Neural cell (in vitro differentiated cells): ENCODE measurements at regions not wholly inside any gene's neighbourhood (a gene's known extent, or its start where the extent isn't known, plus 50 kb on each side); places are given as distances from the start of the nearest gene placed in this dataset.

Source experiments
- H2AFZ ChIP-seq: fragments of 200-600, 300-800 bp; sonication (generic), shearing (Covaris generic); 2 replicates; pipeline ENCODE4 v1.6.0; 2014; ENCODE audit warnings: low read depth, mild to moderate bottlenecking, antibody characterized with exemption, low read length, moderate library complexity
- H3F3A ChIP-seq: fragments of 200-600 bp; shearing (Covaris generic); 2 replicates; pipeline ENCODE4 v1.6.1; 2016; ENCODE audit warnings: mild to moderate bottlenecking, moderate library complexity, mixed read lengths, antibody characterized with exemption, low read length; ENCODE audit not compliant: insufficient read depth, poor library complexity, severe bottlenecking
- H3K27ac ChIP-seq: fragments of 200-600, 300-800 bp; sonication (generic), shearing (Covaris generic); 2 replicates; pipeline ENCODE4 v1.5.1; 2014; ENCODE audit warnings: mild to moderate bottlenecking, low read length, moderate library complexity
- H3K27me3 ChIP-seq: fragments of 300-800, 200-600 bp; sonication (generic), shearing (Covaris generic); 2 replicates; pipeline ENCODE4 v1.6.0; 2014; ENCODE audit warnings: mild to moderate bottlenecking, low read depth, low read length, moderate library complexity; ENCODE audit not compliant: insufficient read depth
- H3K36me3 ChIP-seq: fragments of 300-800, 200-600 bp; sonication (generic), shearing (Covaris generic); 2 replicates; pipeline ENCODE4 v1.5.1; 2014; ENCODE audit warnings: mild to moderate bottlenecking, antibody characterized with exemption, low read length, moderate library complexity; ENCODE audit not compliant: insufficient read depth
- H3K4me2 ChIP-seq: fragments of 300-800, 200-600 bp; sonication (generic), shearing (Covaris generic); 2 replicates; pipeline ENCODE4 v1.6.0; 2014; ENCODE audit warnings: mild to moderate bottlenecking, low read length
- H3K4me3 ChIP-seq: fragments of 300-800, 200-600 bp; sonication (generic), shearing (Covaris generic); 2 replicates; pipeline ENCODE4 v1.5.1; 2014; ENCODE audit warnings: mild to moderate bottlenecking, low read length, moderate library complexity
- H3K79me2 ChIP-seq: fragments of 200-600 bp; shearing (Covaris generic); replicated peaks from 2 replicates; pipeline ENCODE4 v1.6.0; 2014; ENCODE audit warnings: mild to moderate bottlenecking, low read length, moderate library complexity; ENCODE audit not compliant: insufficient read depth
- H3K9ac ChIP-seq: fragments of 300-800, 200-600 bp; sonication (generic), shearing (Covaris generic); 2 replicates; pipeline ENCODE4 v1.6.1; 2016; ENCODE audit warnings: mild to moderate bottlenecking, low read length, mixed read lengths
- H3K9me2 ChIP-seq: fragments of 200-600 bp; shearing (Covaris generic); 2 replicates; pipeline ENCODE4 v1.6.1; 2016; ENCODE audit warnings: mild to moderate bottlenecking, low read length, mixed read lengths; ENCODE audit not compliant: insufficient read depth
- H3K9me3 ChIP-seq: fragments of 200-600, 300-800 bp; sonication (generic), shearing (Covaris generic); 2 replicates; pipeline ENCODE4 v1.6.1; 2016; ENCODE audit warnings: mild to moderate bottlenecking, mixed run types, low read length, moderate library complexity, mixed read lengths
- H4K20me1 ChIP-seq: fragments of 200-600 bp; shearing (Covaris generic); 2 replicates; pipeline ENCODE4 v1.6.1; 2016; ENCODE audit warnings: mild to moderate bottlenecking, mixed run types; ENCODE audit not compliant: insufficient read depth
- EP300 ChIP-seq: fragments of 450-650 bp; conservative IDR thresholded peaks from 2 replicates; pipeline ENCODE4 v1.6.1; 2014; ENCODE audit warnings: antibody characterized with exemption, mild to moderate bottlenecking, moderate library complexity; ENCODE audit not compliant: poor library complexity, severe bottlenecking
- EZH2 ChIP-seq: fragments of 200-600, 300-800 bp; shearing (Covaris generic), sonication (generic); IDR thresholded peaks from 2 replicates; pipeline ENCODE4 v1.6.1; 2014; ENCODE audit warnings: antibody characterized with exemption, low read length, borderline replicate concordance, mild to moderate bottlenecking; ENCODE audit not compliant: insufficient read depth, poor library complexity, severe bottlenecking
- MXI1 ChIP-seq: fragments of 450-650 bp; conservative IDR thresholded peaks from 2 replicates; pipeline ENCODE4 v1.6.1; 2014; ENCODE audit warnings: antibody characterized with exemption, mild to moderate bottlenecking; ENCODE audit not compliant: poor library complexity, severe bottlenecking
- POLR2AphosphoS5 ChIP-seq: IDR thresholded peaks from 2 replicates; pipeline ENCODE4 v1.6.1; 2012
- RAD21 ChIP-seq: fragments of 450-650 bp; conservative IDR thresholded peaks from 2 replicates; pipeline ENCODE4 v1.6.1; 2014; ENCODE audit warnings: antibody characterized with exemption, mild to moderate bottlenecking, moderate library complexity
- SMC3 ChIP-seq: fragments of 450-650 bp; conservative IDR thresholded peaks from 2 replicates; pipeline ENCODE4 v1.6.1; 2014; ENCODE audit warnings: antibody characterized with exemption, mild to moderate bottlenecking, moderate library complexity; ENCODE audit not compliant: poor library complexity
- TAF1 ChIP-seq: IDR thresholded peaks from 2 replicates; pipeline ENCODE4 v1.6.1; 2012; ENCODE audit warnings: low read depth
- TF ChIP-seq, protein P1 (sequence below): fragments of 450-650 bp; IDR thresholded peaks from 2 replicates; pipeline ENCODE4 v1.5.1; 2014; ENCODE audit warnings: antibody characterized with exemption, mild to moderate bottlenecking, moderate library complexity; ENCODE audit not compliant: poor library complexity, severe bottlenecking
- TF ChIP-seq, protein P2 (sequence below): IDR thresholded peaks from 2 replicates; pipeline ENCODE4 v1.6.1; 2012; ENCODE audit warnings: borderline replicate concordance

DNA sequence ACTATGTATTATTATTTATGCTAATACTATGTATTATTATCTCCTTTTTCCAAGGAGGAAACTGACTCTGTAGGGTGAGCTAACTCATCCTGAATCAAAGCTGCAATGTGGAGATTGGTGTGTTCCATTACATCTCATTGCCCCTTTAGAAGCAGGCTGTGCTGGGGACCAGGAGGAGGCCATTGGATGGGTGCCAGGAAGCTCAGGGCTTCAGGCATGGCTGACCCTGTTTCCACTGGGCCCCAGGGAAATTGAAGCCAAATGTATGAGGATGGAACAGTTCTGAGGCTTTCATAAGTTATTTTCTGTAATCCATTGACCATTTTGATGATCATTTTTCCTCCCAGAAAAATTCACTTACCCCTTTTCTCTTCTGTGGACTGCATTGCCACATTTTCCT lies 418.8 kb upstream of the ZFP42 start:
- Histone ChIP-seq H3K27ac (no peak overlapping the region), H2AFZ (no peak overlapping the region), H3K9ac (no peak overlapping the region), H3K9me2 (no peaks in the 10 kb centered on the region), H3K36me3 (no peaks in the 10 kb centered on the region), H3F3A (no peaks in the 10 kb centered on the region), H3K79me2 (no peaks in the 10 kb centered on the region), H3K4me3 (no peak overlapping the region), H3K4me2 (no peak overlapping the region), H3K27me3 (no peaks in the 10 kb centered on the region), H3K9me3 (no peaks in the 10 kb centered on the region), H4K20me1 (no peaks in the 10 kb centered on the region)
- TF ChIP-seq, protein P1, sequence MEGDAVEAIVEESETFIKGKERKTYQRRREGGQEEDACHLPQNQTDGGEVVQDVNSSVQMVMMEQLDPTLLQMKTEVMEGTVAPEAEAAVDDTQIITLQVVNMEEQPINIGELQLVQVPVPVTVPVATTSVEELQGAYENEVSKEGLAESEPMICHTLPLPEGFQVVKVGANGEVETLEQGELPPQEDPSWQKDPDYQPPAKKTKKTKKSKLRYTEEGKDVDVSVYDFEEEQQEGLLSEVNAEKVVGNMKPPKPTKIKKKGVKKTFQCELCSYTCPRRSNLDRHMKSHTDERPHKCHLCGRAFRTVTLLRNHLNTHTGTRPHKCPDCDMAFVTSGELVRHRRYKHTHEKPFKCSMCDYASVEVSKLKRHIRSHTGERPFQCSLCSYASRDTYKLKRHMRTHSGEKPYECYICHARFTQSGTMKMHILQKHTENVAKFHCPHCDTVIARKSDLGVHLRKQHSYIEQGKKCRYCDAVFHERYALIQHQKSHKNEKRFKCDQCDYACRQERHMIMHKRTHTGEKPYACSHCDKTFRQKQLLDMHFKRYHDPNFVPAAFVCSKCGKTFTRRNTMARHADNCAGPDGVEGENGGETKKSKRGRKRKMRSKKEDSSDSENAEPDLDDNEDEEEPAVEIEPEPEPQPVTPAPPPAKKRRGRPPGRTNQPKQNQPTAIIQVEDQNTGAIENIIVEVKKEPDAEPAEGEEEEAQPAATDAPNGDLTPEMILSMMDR = no peak
- TF ChIP-seq TAF1 (no peak), RAD21 (no peak), MXI1 (no peak)

DNA sequence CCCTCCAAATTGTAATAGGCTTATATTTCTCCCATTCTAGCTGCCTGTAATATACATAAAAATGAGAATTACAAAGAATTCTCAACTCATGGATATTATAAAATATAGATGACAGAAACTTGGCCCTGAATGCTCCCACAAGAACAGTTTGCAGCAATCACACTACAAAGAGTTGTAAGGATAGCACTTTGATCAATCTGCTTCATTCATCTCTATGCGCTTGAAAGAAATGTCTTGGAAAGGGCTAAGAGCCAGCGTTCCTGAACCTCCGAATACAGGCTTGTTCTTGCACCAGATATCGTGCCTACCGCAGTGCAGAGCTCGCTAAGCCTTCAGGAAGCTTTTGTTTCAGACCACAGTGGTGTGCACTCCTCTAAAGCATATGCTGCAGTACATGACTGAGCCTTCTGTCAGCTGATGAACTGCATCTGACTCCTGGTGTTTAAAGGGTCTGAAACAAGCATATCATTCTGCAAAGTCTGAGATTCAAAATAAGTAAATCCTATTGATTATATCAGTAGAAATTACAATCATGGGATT lies 417.6 kb upstream of the ZFP42 start:
- Histone ChIP-seq H3K27me3 (no peaks in the 10 kb centered on the region), H3K4me2 (no peak overlapping the region), H3F3A (no peaks in the 10 kb centered on the region), H3K4me3 (no peak overlapping the region), H3K9ac (no peak overlapping the region), H4K20me1 (no peaks in the 10 kb centered on the region), H2AFZ (no peak overlapping the region), H3K9me3 (no peaks in the 10 kb centered on the region), H3K9me2 (no peaks in the 10 kb centered on the region), H3K36me3 (no peaks in the 10 kb centered on the region), H3K79me2 (no peaks in the 10 kb centered on the region), H3K27ac (no peak overlapping the region)
- TF ChIP-seq POLR2AphosphoS5 = no peak
- TF ChIP-seq, protein P2, sequence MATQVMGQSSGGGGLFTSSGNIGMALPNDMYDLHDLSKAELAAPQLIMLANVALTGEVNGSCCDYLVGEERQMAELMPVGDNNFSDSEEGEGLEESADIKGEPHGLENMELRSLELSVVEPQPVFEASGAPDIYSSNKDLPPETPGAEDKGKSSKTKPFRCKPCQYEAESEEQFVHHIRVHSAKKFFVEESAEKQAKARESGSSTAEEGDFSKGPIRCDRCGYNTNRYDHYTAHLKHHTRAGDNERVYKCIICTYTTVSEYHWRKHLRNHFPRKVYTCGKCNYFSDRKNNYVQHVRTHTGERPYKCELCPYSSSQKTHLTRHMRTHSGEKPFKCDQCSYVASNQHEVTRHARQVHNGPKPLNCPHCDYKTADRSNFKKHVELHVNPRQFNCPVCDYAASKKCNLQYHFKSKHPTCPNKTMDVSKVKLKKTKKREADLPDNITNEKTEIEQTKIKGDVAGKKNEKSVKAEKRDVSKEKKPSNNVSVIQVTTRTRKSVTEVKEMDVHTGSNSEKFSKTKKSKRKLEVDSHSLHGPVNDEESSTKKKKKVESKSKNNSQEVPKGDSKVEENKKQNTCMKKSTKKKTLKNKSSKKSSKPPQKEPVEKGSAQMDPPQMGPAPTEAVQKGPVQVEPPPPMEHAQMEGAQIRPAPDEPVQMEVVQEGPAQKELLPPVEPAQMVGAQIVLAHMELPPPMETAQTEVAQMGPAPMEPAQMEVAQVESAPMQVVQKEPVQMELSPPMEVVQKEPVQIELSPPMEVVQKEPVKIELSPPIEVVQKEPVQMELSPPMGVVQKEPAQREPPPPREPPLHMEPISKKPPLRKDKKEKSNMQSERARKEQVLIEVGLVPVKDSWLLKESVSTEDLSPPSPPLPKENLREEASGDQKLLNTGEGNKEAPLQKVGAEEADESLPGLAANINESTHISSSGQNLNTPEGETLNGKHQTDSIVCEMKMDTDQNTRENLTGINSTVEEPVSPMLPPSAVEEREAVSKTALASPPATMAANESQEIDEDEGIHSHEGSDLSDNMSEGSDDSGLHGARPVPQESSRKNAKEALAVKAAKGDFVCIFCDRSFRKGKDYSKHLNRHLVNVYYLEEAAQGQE = no peak
- TF ChIP-seq SMC3 = no peak
- TF ChIP-seq RAD21 = no peak
- no peak for TF ChIP-seq EZH2
- TF ChIP-seq, protein P1 = no peak
- no peak for TF ChIP-seq MXI1
- no peak for TF ChIP-seq EP300
- no peak for TF ChIP-seq TAF1
